ENCODE measurements at regions not wholly inside any gene's neighbourhood (a gene's known extent, or its start where the extent isn't known, plus 50 kb on each side); places are given as distances from the start of the nearest gene placed in this dataset.

- no peak for TF ChIP-seq CTCF (IDR thresholded peaks at IDR 0.05)
- TF ChIP-seq POLR2AphosphoS5 (IDR thresholded peaks at IDR 0.05), result no peak
- TF ChIP-seq POLR2A (IDR thresholded peaks at IDR 0.05), result no peak
- no peak for TF ChIP-seq EP300 (IDR thresholded peaks at IDR 0.05)
These were observed 62.5 kb upstream of the GHR start for GRCh38 chr5:42360616-42361314.
